Chondrocyte (in vitro differentiated cells): ENCODE measurements at regions not wholly inside any gene's neighbourhood (a gene's known extent, or its start where the extent isn't known, plus 50 kb on each side); places are given as distances from the start of the nearest gene placed in this dataset.

Source experiments
- DNase-seq: peaks from one replicate; pipeline ENCODE4 v3.0.0; 2021; ENCODE audit warnings: mixed read lengths, low spot score
- H3K27ac Mint-ChIP-seq: one replicate; pipeline ENCODE4 v1.8.0; 2021; ENCODE audit warnings: mild to moderate bottlenecking, moderate library complexity, mixed read lengths; ENCODE audit not compliant: unreplicated experiment
- H3K27me3 Mint-ChIP-seq: 2 replicates; pipeline ENCODE4 v1.8.0; 2021; ENCODE audit warnings: low read depth, mixed read lengths
- H3K36me3 Mint-ChIP-seq: 2 replicates; pipeline ENCODE4 v1.8.0; 2021; ENCODE audit warnings: low read depth, mixed read lengths
- H3K4me1 Mint-ChIP-seq: 2 replicates; pipeline ENCODE4 v1.8.0; 2021; ENCODE audit warnings: low read depth, mild to moderate bottlenecking, mixed read lengths
- H3K4me3 Mint-ChIP-seq: one replicate; pipeline ENCODE4 v1.8.0; 2021; ENCODE audit warnings: mild to moderate bottlenecking, moderate library complexity, mixed read lengths; ENCODE audit not compliant: unreplicated experiment
- H3K9me3 Mint-ChIP-seq: 2 replicates; pipeline ENCODE4 v1.8.0; 2021; ENCODE audit warnings: low read depth, mixed read lengths
- CTCF ChIP-seq: fragments of 200-600 bp; sonication (generic); IDR thresholded peaks from 2 replicates; pipeline ENCODE4 v1.5.0; 2021; ENCODE audit warnings: antibody characterized with exemption, mild to moderate bottlenecking, moderate library complexity

- DNase-seq, result no peak
- Mint-ChIP-seq H3K27me3 (peaks cover 25% of the 10 kb centered on the region), H3K4me3 (no peak overlapping the region), H3K9me3 (no peaks in the 10 kb centered on the region), H3K27ac (no peak overlapping the region), H3K36me3 (no peaks in the 10 kb centered on the region), H3K4me1 (no peaks in the 10 kb centered on the region)
- TF ChIP-seq CTCF, result no peak
These were observed 140.9 kb downstream of the MZT1 start for GRCh38 chr13:72586518-72586917.

- H3K36me3 Mint-ChIP-seq, result no peaks in the 10 kb centered on the region
- no peak for DNase-seq
- H3K27ac Mint-ChIP-seq, result no peak overlapping the region
- H3K9me3 Mint-ChIP-seq, result no peaks in the 10 kb centered on the region
- H3K4me1 Mint-ChIP-seq, result no peaks in the 10 kb centered on the region
- H3K4me3 Mint-ChIP-seq, result no peak overlapping the region
- H3K27me3 Mint-ChIP-seq, result peaks cover 23% of the 10 kb centered on the region
- TF ChIP-seq CTCF, result no peak
These were observed 142.2 kb downstream of the MZT1 start for GRCh38 chr13:72585254-72585653.

GRCh38 chr13:72571191-72571590, 156.2 kb downstream of the MZT1 start:
- DNase-seq, result no peak
- Mint-ChIP-seq H3K4me1 (peaks cover 8% of the 10 kb centered on the region), H3K27ac (no peak overlapping the region), H3K9me3 (peaks cover 11% of the 10 kb centered on the region), H3K4me3 (no peak overlapping the region), H3K27me3 (peaks cover 13% of the 10 kb centered on the region), H3K36me3 (peaks cover 4% of the 10 kb centered on the region)
- no peak for TF ChIP-seq CTCF

GRCh38 chr13:72570019-72570418, 157.4 kb downstream of the MZT1 start:
- Mint-ChIP-seq H3K4me3 (no peak overlapping the region), H3K36me3 (no peaks in the 10 kb centered on the region), H3K4me1 (peaks cover 8% of the 10 kb centered on the region), H3K9me3 (no peaks in the 10 kb centered on the region), H3K27me3 (peaks cover 14% of the 10 kb centered on the region), H3K27ac (no peak overlapping the region)
- DNase-seq, result no peak
- no peak for TF ChIP-seq CTCF

- H3K27ac Mint-ChIP-seq, result no peak overlapping the region
- H3K36me3 Mint-ChIP-seq, result no peaks in the 10 kb centered on the region
- no peak for TF ChIP-seq CTCF
- peaks cover 8% of the 10 kb centered on the region for H3K4me1 Mint-ChIP-seq
- H3K9me3 Mint-ChIP-seq, result no peaks in the 10 kb centered on the region
- no peak overlapping the region for H3K4me3 Mint-ChIP-seq
- H3K27me3 Mint-ChIP-seq, result peaks cover 13% of the 10 kb centered on the region
- no peak for DNase-seq
These were observed 159.9 kb downstream of the MZT1 start for GRCh38 chr13:72567566-72567965.
